Choroid plexus epithelial cell (primary cell): ENCODE measurements at regions not wholly inside any gene's neighbourhood (a gene's known extent, or its start where the extent isn't known, plus 50 kb on each side); places are given as distances from the start of the nearest gene placed in this dataset.

ENCODE experiments used
- DNase-seq: peaks from one replicate; pipeline ENCODE4 v3.0.0-alpha.2; 2010; ENCODE audit warnings: low read depth
- H3K4me3 ChIP-seq: 2 replicates; pipeline ENCODE4 v1.5.1; 2011; ENCODE audit warnings: low read depth, mild to moderate bottlenecking, control low read depth, low read length, moderate library complexity
- CTCF ChIP-seq: conservative IDR thresholded peaks from 2 replicates; pipeline ENCODE4 v1.5.1; 2011; ENCODE audit warnings: low read depth, mild to moderate bottlenecking, control low read depth, inconsistent platforms, low read length, moderate library complexity

- DNase-seq: no peak
- no peak for TF ChIP-seq CTCF
Observed at GRCh38 chr6:1463751-1464426, 74.5 kb downstream of the FOXF2 start.

GRCh38 chr6:1464781-1465370, 75.5 kb downstream of the FOXF2 start:
- no peak for DNase-seq
- no peak overlapping the region for H3K4me3 ChIP-seq
- TF ChIP-seq CTCF: no peak

More at GRCh38 chr6:1463751-1464426, 74.5 kb downstream of the FOXF2 start:
- no peak overlapping the region for H3K4me3 ChIP-seq

GRCh38 chr6:1468126-1468525, 78.8 kb downstream of the FOXF2 start:
- no peak for TF ChIP-seq CTCF
- H3K4me3 ChIP-seq: no peak overlapping the region
- DNase-seq: no peak

GRCh38 chr6:1470040-1470439, 80.7 kb downstream of the FOXF2 start:
- DNase-seq: no peak
- no peak overlapping the region for H3K4me3 ChIP-seq
- TF ChIP-seq CTCF: no peak

- no peak overlapping the region for H3K4me3 ChIP-seq
- no peak for DNase-seq
- no peak for TF ChIP-seq CTCF
Observed at GRCh38 chr6:1472643-1473042, 83.3 kb downstream of the FOXF2 start.

- no peak overlapping the region for H3K4me3 ChIP-seq
- no peak for DNase-seq
- no peak for TF ChIP-seq CTCF
Observed at GRCh38 chr6:1473166-1473565, 83.8 kb downstream of the FOXF2 start.

GRCh38 chr6:1473598-1473997, 84.2 kb downstream of the FOXF2 start:
- no peak overlapping the region for H3K4me3 ChIP-seq
- DNase-seq: no peak
- TF ChIP-seq CTCF: no peak
